ENCODE measurements at regions not wholly inside any gene's neighbourhood (a gene's known extent, or its start where the extent isn't known, plus 50 kb on each side); places are given as distances from the start of the nearest gene placed in this dataset.

- no peak for DNase-seq
These were observed 226.2 kb upstream of the TENM3 start for GRCh38 chr4:182017038-182017437.

- no peak for DNase-seq
These were observed 224.5 kb upstream of the TENM3 start for GRCh38 chr4:182018691-182019090.

GRCh38 chr4:182019148-182019652, 224.0 kb upstream of the TENM3 start:
- DNase-seq, result no peak

DNA sequence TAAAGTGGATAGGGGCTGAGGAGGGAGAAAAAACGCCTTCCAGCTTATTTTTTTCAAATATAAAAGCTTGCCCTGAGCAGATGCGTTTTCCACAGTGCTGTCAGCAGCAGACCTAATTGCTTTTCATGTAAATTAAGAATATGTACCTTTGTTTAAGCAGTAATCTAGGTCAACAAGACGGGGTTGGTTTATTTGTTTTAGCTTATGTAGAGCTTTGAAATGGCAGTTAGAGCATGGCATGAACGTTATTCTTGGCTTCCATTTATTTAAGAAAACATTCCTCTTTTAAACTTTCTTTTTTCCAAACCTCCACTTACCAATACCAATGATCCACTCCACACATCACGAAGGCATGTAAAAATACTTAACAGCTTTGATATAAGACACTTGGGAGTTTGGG, 220.3 kb upstream of the TENM3 start:
- DNase-seq, result peak; percentile 65 to 91 (median 66)

DNA sequence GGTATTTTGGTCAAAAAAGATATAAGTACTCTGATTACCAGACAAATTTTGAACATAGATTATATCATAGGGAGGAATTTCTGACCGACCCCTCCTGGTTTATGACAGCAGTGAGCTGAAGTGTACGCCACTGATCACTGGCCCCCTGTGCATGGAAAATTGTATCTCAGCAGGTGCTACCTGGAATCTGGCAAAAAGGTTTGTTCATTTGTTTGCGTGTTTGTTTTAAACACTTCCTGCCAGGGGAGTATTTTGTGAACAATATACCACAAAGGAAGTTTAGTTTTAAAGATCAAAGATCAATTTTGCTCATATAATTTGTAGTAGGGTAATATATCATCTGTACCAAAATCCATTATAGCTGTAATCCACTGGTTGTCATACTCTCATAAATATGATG, 219.7 kb upstream of the TENM3 start:
- DNase-seq, result peak; percentile 37 to 92 (median 72)

- DNase-seq, result no peak
These were observed 200.3 kb upstream of the TENM3 start for GRCh38 chr4:182042945-182043344.

DNA sequence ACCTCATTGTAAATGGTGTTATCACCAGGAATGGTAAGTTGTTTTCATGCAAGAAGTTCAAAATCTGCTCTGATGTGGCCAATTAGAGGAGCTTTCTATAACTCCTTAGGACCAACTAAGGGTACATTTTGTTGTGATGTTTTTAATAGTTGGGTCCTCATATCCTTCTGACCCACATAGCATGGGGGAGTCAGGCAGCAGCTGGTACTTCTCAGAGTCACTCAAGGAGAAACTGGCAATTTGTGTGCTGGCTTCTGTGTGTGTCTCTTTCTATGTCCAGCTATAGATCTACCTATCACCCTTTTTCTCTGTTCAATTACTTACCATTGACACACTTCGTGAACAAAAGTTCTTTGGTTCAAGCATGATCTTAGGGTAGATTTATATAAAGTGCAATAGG, 194.3 kb upstream of the TENM3 start:
- DNase-seq, result no peak

DNA sequence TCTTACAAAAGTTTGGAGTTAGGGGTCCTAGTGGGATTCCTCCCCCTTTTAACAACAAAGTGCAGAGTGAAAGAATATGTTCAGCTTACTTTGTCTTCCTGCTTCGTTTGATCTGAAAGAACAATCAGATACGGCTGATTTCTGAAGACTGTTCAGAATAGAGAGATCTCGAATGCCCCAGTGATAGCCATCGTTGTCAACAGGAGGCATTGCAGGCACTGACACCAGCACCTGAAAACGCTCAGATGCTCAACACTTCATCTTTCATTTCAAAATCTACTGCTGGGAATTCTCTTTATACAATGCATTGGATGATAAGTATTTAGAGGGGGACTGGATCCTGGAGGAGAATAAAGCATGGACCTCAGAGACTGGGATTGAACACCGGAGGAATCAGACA, 186.3 kb upstream of the TENM3 start:
- DNase-seq, result no peak

DNA sequence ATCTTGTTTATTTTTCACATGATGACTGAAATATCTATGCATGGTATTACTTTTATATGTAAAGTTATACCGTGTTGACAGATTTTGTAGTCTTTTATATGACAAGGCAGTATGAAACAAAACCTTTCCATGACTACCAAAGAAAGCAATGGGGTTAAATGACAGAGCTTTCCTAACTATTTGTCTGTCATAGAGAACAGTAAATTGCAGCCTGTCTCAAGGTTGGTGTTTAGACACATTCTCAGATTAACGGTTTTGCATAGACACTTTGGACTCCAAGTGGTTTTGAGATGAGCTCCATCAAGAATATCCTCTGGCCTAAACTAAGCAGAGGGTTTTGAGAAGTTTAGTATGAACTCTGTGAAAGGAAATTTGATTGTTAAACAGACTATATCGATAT, 180.7 kb upstream of the TENM3 start:
- DNase-seq, result no peak

GRCh38 chr4:182062936-182063335, 180.3 kb upstream of the TENM3 start:
- DNase-seq, result peak in 2 of 3 experiments; percentile 4 to 6

DNA sequence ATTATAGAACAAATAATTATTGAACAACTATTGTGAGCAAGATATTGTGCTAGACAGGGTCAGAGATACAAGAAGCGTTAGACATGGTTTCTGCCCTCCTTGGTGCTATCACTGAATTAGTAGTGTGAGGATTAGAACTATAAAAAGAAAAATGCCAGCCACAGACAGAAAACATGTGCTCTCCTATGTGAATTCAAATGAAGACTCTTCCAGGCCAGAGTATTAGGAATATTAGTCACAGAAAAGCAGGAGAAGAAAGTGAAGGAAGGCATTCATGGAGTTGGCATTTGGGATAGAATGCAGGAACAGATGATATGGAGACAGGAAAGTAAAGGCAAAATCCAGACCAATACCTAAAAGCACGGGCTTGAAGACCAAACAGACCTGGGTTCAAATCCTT, 179.6 kb upstream of the TENM3 start:
- DNase-seq, result no peak

- DNase-seq, result no peak
These were observed 177.9 kb upstream of the TENM3 start for GRCh38 chr4:182065255-182065654.

DNA sequence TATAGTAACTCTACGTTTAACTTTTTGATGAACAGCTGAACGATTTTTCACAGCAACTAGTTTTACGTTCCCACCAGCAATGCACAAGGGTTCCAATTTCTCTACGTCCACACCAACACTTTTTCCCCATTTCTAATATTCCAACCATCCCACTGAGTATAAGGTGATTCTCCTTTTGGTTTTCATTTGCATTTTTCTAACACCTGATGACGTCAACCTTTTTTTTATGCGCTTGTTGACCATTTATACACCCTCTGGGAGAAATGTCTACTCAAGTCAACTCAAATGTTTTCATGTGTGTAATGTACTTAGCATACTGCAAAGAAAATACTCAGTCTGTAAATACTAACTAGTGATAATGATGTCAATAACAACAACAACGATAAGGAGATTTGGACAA, 177.2 kb upstream of the TENM3 start:
- no peak for DNase-seq

- DNase-seq, result no peak
These were observed 175.4 kb upstream of the TENM3 start for GRCh38 chr4:182067828-182068227.

GRCh38 chr4:182068920-182069319, 174.3 kb upstream of the TENM3 start:
- no peak for DNase-seq

DNA sequence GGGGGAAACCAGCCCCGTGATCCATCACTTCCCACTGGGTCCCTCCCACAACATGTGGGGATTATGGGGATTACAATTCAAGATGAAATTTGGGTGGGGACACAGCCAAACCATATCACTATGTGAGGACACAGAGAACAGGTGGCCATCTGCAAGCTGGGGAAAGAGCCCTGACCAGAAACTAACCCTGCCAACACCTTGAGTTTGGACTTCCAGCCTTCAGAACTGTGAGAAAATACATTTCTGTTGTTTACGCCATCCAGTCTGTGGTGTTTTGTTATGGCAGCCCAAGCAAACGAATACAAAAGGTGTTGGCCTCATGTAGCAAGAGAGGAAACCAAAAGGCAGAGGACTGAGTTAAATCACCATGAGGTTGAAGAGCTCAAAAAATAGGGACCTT, 169.9 kb upstream of the TENM3 start:
- no peak for DNase-seq

- no peak for DNase-seq
These were observed 169.1 kb upstream of the TENM3 start for GRCh38 chr4:182074139-182074538.

DNA sequence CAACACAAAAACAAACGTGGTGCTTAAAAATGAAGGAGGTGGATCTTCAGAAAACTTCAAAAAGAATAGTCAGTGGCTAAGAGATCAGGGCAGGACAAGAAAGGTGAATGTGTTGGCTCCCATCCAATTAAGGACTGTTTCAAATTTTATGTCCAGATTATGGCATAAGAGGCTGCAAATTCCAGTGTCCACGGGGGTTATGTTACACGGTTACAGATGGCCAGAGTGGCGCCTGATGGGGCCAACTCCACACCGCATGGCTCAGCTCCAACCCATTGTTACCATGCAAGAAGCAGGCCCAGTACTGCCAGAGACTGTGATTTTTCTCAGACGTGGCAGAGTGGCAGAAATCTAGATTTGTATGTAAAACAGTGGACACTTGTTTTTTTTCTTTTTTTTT, 168.4 kb upstream of the TENM3 start:
- DNase-seq, result no peak

- no peak for DNase-seq
These were observed 160.3 kb upstream of the TENM3 start for GRCh38 chr4:182082910-182083309.

DNA sequence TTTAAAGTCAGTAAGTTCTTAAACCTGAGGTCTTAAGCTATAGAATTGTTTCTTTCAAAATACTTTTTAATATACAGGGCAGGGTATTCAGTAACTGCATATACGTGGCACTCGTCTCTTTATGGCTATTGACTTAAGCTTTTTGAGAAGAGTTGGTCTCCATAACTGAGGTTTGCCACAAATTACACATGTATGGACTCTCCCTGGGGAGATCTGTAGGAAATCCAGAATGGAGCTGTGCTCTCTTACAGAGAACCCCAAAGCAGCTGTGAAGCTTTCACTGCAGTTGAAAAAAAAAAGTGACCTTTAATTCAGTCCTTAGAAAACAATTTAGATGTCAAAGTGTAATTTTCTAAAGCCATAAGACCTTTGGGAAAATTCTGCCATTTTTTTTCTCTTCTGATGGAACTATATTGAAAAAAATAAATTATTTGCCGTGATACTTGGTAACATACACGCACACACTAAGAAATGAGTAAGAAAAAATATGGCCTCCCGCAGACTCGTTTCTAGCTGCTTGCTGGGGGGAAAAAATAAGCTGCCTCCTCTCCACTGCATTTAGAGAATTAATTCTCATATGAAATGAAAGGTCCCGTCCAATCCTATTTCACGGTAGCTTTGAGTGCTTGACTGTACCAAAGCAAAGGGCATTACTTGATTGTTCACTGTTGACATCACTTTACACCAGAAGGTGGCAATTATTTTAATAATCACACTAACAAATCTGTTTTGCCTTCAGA, 159.4 kb upstream of the TENM3 start:
- DNase-seq, result peak in 2 of 3 experiments; percentile 10 to 45

DNA sequence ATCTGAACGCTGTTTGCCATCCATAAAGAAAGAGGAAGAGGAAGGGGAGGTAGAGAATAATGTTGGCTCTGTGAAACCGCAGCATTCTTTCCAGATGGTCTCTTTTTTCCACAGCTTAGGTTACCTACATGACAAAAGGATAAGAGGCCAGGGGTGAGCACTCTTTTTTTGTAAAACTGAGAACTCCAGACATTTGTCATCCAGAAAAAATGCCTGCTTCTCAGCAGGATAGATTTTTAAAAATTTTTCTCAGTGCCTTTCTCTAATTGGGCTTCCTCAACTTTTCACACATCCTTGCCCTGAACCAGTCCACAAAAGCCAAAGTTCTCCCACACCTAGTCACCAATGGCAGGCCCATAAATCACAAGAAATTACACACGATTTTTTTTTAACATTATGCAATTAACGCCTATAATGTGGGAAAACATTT, 158.1 kb upstream of the TENM3 start:
- DNase-seq, result no peak

- no peak for DNase-seq
These were observed 153.9 kb upstream of the TENM3 start for GRCh38 chr4:182089326-182089725.

GRCh38 chr4:182090186-182090585, 153.0 kb upstream of the TENM3 start:
- peak in 1 of 3 experiments; percentile 17 for DNase-seq

DNA sequence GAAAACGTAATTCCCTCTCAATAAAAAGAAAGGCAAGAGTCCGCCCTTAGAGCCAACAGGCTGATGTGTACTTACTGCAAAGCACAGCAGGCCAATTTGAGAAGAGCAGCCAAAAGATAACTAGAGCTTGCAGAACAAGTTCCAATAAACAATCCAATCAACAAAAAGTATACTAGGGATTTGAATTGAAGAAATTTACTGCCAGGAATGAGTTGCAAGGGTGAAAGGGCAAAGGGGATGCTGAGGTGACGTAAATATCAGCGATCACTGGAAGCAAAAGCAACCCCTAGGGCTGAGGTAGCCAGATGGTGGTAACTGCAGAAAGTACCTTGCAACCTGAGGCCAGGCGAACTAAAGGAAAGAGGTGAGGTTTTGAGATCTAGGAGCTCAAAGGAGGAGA, 152.1 kb upstream of the TENM3 start:
- no peak for DNase-seq

DNA sequence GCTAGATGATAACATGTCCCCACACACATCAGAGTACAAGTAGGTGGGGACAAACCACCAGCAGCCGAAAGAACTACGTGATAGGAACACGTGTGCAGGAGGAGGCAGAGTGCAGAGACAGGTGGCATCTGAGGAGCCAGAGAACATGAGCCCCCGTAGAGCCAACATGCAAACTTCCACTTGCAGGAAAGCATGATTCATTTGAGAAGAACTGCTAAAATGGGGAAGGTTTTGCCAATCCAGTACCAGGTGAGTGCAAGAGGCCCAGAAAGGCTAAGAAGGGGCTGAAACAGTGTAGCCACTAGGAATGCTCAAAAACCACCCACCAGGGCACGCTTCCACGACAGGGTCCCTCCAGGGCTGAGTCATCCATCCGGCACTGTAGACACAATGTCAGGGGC, 149.8 kb upstream of the TENM3 start:
- DNase-seq, result no peak
